BE2C (cell line): ENCODE measurements at regions not wholly inside any gene's neighbourhood (a gene's known extent, or its start where the extent isn't known, plus 50 kb on each side); places are given as distances from the start of the nearest gene placed in this dataset.

Experiments used
- DNase-seq: peaks from one replicate; pipeline ENCODE4 v3.0.0-alpha.2; 2020
- H3K27me3 ChIP-seq: fragments of 250-450 bp; sonication (Bioruptor Pico); 2 replicates; pipeline ENCODE4 v1.5.1; 2020; ENCODE audit warnings: mild to moderate bottlenecking
- H3K36me3 ChIP-seq: fragments of 250-450 bp; sonication (Bioruptor Pico); 2 replicates; pipeline ENCODE4 v1.5.1; 2020; ENCODE audit warnings: mild to moderate bottlenecking
- H3K4me1 ChIP-seq: fragments of 250-450 bp; sonication (Bioruptor Pico); 2 replicates; pipeline ENCODE4 v1.5.1; 2020
- H3K4me3 ChIP-seq: 2 replicates; pipeline ENCODE4 v1.5.1; 2011; ENCODE audit warnings: low read depth, low read length
- H3K9me3 ChIP-seq: fragments of 250-450 bp; sonication (Bioruptor Pico); 2 replicates; pipeline ENCODE4 v1.5.1; 2020
- CTCF ChIP-seq: IDR thresholded peaks from 2 replicates; pipeline ENCODE4 v1.5.1; 2012; ENCODE audit warnings: mild to moderate bottlenecking, low read depth, low read length

- no peaks in the 10 kb centered on the region for H3K36me3 ChIP-seq
- DNase-seq = peak; percentile 19
- no peaks in the 10 kb centered on the region for H3K27me3 ChIP-seq
- no peak overlapping the region for H3K4me3 ChIP-seq
- H3K4me1 ChIP-seq = peaks cover 4% of the 10 kb centered on the region; the same call in 1 of the 2 replicates
- no peaks in the 10 kb centered on the region for H3K9me3 ChIP-seq
- TF ChIP-seq CTCF = no peak
Observed at GRCh38 chr6:146999766-147000165, 204.5 kb upstream of the STXBP5 start.

GRCh38 chr6:147000545-147001488, 203.4 kb upstream of the STXBP5 start:
- Histone ChIP-seq H3K9me3 (no peaks in the 10 kb centered on the region), H3K4me3 (no peak overlapping the region), H3K27me3 (no peaks in the 10 kb centered on the region), H3K4me1 (peaks cover 4% of the 10 kb centered on the region; the same call in 1 of the 2 replicates), H3K36me3 (no peaks in the 10 kb centered on the region)
- DNase-seq = no peak
- no peak for TF ChIP-seq CTCF

- DNase-seq = no peak
- H3K4me3 ChIP-seq = no peak overlapping the region
- TF ChIP-seq CTCF = no peak
Observed at GRCh38 chr6:147001621-147002020, 202.6 kb upstream of the STXBP5 start.

GRCh38 chr6:147003186-147003585, 201.0 kb upstream of the STXBP5 start:
- no peak overlapping the region for H3K4me3 ChIP-seq
- H3K4me1 ChIP-seq = peaks cover 4% of the 10 kb centered on the region; the same call in 1 of the 2 replicates
- no peaks in the 10 kb centered on the region for H3K27me3 ChIP-seq
- H3K9me3 ChIP-seq = no peaks in the 10 kb centered on the region
- TF ChIP-seq CTCF = no peak
- H3K36me3 ChIP-seq = no peaks in the 10 kb centered on the region
- no peak for DNase-seq

More at GRCh38 chr6:147001621-147002020, 202.6 kb upstream of the STXBP5 start:
- peaks cover 4% of the 10 kb centered on the region; the same call in 1 of the 2 replicates for H3K4me1 ChIP-seq
- no peaks in the 10 kb centered on the region for H3K36me3 ChIP-seq
- no peaks in the 10 kb centered on the region for H3K27me3 ChIP-seq
- no peaks in the 10 kb centered on the region for H3K9me3 ChIP-seq

- no peaks in the 10 kb centered on the region for H3K27me3 ChIP-seq
- no peaks in the 10 kb centered on the region for H3K36me3 ChIP-seq
- DNase-seq = peak; percentile 8
- no peaks in the 10 kb centered on the region for H3K4me1 ChIP-seq
- no peak overlapping the region for H3K4me3 ChIP-seq
- no peaks in the 10 kb centered on the region for H3K9me3 ChIP-seq
- peak; percentile 41 for TF ChIP-seq CTCF
Observed at GRCh38 chr6:147005499-147005898, 198.7 kb upstream of the STXBP5 start.

- Histone ChIP-seq H3K36me3 (no peaks in the 10 kb centered on the region), H3K27me3 (no peaks in the 10 kb centered on the region), H3K4me1 (no peaks in the 10 kb centered on the region), H3K4me3 (no peak overlapping the region), H3K9me3 (no peaks in the 10 kb centered on the region)
- no peak for DNase-seq
- TF ChIP-seq CTCF = no peak
Observed at GRCh38 chr6:147007441-147007840, 196.8 kb upstream of the STXBP5 start.
